HG03432 (cell line): ENCODE measurements at regions not wholly inside any gene's neighbourhood (a gene's known extent, or its start where the extent isn't known, plus 50 kb on each side); places are given as distances from the start of the nearest gene placed in this dataset.

Experiments
- ATAC-seq: cut with Tn5 transposase; IDR thresholded peaks from one replicate; pipeline ENCODE4 v1.9.1; 2021; ENCODE audit warnings: mild to moderate bottlenecking, moderate library complexity; ENCODE audit not compliant: unreplicated experiment

GRCh38 chr6:144335311-144335861, 50.3 kb downstream of the UTRN start:
- ATAC-seq: no peak

- peak; percentile 70 for ATAC-seq
Measured at GRCh38 chr6:144335914-144336313, 50.8 kb downstream of the UTRN start.

GRCh38 chr6:144336900-144337299, 51.8 kb downstream of the UTRN start:
- ATAC-seq: no peak

- ATAC-seq: no peak
Measured at GRCh38 chr6:144338474-144338873, 53.3 kb downstream of the UTRN start.

GRCh38 chr6:144338951-144339700, 54.0 kb downstream of the UTRN start:
- no peak for ATAC-seq

- no peak for ATAC-seq
Measured at GRCh38 chr6:144339859-144340452, 54.8 kb downstream of the UTRN start.

GRCh38 chr6:144340541-144341371, 55.6 kb downstream of the UTRN start:
- ATAC-seq: no peak

GRCh38 chr6:144341831-144342527, 56.8 kb downstream of the UTRN start:
- peak; percentile 59 for ATAC-seq

- ATAC-seq: peak; percentile 70
Measured at GRCh38 chr6:144343701-144344428, 58.7 kb downstream of the UTRN start.

GRCh38 chr6:144344646-144345045, 59.5 kb downstream of the UTRN start:
- peak; percentile 43 for ATAC-seq

GRCh38 chr6:144345451-144345850, 60.3 kb downstream of the UTRN start:
- no peak for ATAC-seq

GRCh38 chr6:144346719-144347447, 61.7 kb downstream of the UTRN start:
- ATAC-seq: no peak

- no peak for ATAC-seq
Measured at GRCh38 chr6:144347448-144347759, 62.3 kb downstream of the UTRN start.

- no peak for ATAC-seq
Measured at GRCh38 chr6:144347933-144348332, 62.8 kb downstream of the UTRN start.

- ATAC-seq: peak; percentile 50
Measured at GRCh38 chr6:144349690-144350527, 64.8 kb downstream of the UTRN start.

GRCh38 chr6:144350528-144350880, 65.4 kb downstream of the UTRN start:
- no peak for ATAC-seq

- ATAC-seq: no peak
Measured at GRCh38 chr6:144351379-144352127, 66.4 kb downstream of the UTRN start.

- no peak for ATAC-seq
Measured at GRCh38 chr6:144352331-144352730, 67.2 kb downstream of the UTRN start.
